Spleen (tissue), 11 donors: ENCODE measurements at regions not wholly inside any gene's neighbourhood (a gene's known extent, or its start where the extent isn't known, plus 50 kb on each side); places are given as distances from the start of the nearest gene placed in this dataset.
"Not testable (repeated sequence)": the region's sequence is repeated elsewhere in the genome, so short reads cannot be mapped to it uniquely, and the experiment has no call there.

ENCODE experiments used
- DNase-seq: peaks from one replicate; pipeline ENCODE4 v3.0.0-alpha.2; 2020
- H3K27ac ChIP-seq, 8 donors: fragments of 200-600 bp; sonication (generic) in 7 of 8; 1 replicate in 4 of 8; 2 replicates in 4 of 8; pipeline versions ENCODE4 v1.5.0 to v1.8.0; 2016 to 2021; ENCODE audit warnings: inconsistent platforms in 4 of 8, mild to moderate bottlenecking in 4 of 8, moderate library complexity in 1 of 8
- H3K27me3 ChIP-seq, 7 donors: fragments of 200-600 bp; sonication (generic) in 6 of 7; replicated peaks in 1 of 7; 1 replicate in 4 of 7; 2 replicates in 3 of 7; pipeline versions ENCODE4 v1.5.0 to v1.8.0; 2016 to 2021; ENCODE audit warnings: inconsistent platforms in 3 of 7, mild to moderate bottlenecking in 1 of 7
- H3K36me3 ChIP-seq, 6 donors: fragments of 200-600 bp; sonication (generic) in 5 of 6; 1 replicate in 4 of 6; 2 replicates in 2 of 6; pipeline versions ENCODE4 v1.5.0 to v1.8.0; 2016 to 2021; ENCODE audit warnings: inconsistent platforms in 2 of 6
- H3K4me1 ChIP-seq, 6 donors: fragments of 200-600 bp; sonication (generic) in 5 of 6; 1 replicate in 3 of 6; 2 replicates in 3 of 6; pipeline versions ENCODE4 v1.5.0 to v1.8.0; 2016 to 2021; ENCODE audit warnings: inconsistent platforms in 3 of 6
- H3K4me3 ChIP-seq, 8 donors: fragments of 200-600 bp; sonication (generic) in 7 of 8; 1 replicate in 4 of 8; 2 replicates in 4 of 8; pipeline versions ENCODE4 v1.5.0 to v1.8.0; 2016 to 2021; ENCODE audit warnings: inconsistent platforms in 4 of 8, mild to moderate bottlenecking in 4 of 8, moderate library complexity in 2 of 8
- H3K9me3 ChIP-seq, 8 donors: fragments of 200-600 bp; sonication (generic) in 7 of 8; 1 replicate in 4 of 8; 2 replicates in 4 of 8; pipeline versions ENCODE4 v1.5.0 to v1.8.0; 2016 to 2021; ENCODE audit warnings: inconsistent platforms in 4 of 8
- POLR2A ChIP-seq, 3 donors: fragments of 450-650 bp; IDR thresholded peaks; one replicate each; pipeline ENCODE4 v1.5.1; 2017; ENCODE audit warnings: antibody characterized with exemption in 3 of 3, mild to moderate bottlenecking in 1 of 3
- POLR2AphosphoS5 ChIP-seq, 3 donors: sonication (generic); formaldehyde crosslinking; IDR thresholded peaks; one replicate each; pipeline ENCODE4 v1.5.1; 2017; ENCODE audit warnings: antibody characterized with exemption in 3 of 3
- WGBS, 5 donors: extraction: QIAGEN DNeasy Blood & Tissue Kit in 3 of 5; methylation state at CpG; one replicate each; pipeline versions ENCODE4 v1.1.5 to v1.1.7; 2013 to 2018; 5-methylcytosine and 5-hydroxymethylcytosine counted together
- intact Hi-C: fragments of 100-400 bp; cut with DNase I; formaldehyde crosslinking; loops from one replicate; pipeline ENCODE4 v1.15.0; 2023; ENCODE audit warnings: low total_unique reads
- TF ChIP-seq, protein P1 (sequence below), 11 experiments: fragments of 200-600 bp in 7 of 11; fragments of 450-650 bp in 4 of 11; sonication (generic) in 4 of 11; IDR thresholded peaks in 8 of 11; conservative IDR thresholded peaks in 3 of 11; 1 replicate in 7 of 11; 2 replicates in 4 of 11; pipeline versions ENCODE4 v1.4.0 to v1.8.0; 2016 to 2021; ENCODE audit warnings: antibody characterized with exemption in 11 of 11, inconsistent platforms in 4 of 11, mild to moderate bottlenecking in 1 of 11
- donor health status: healthy with polysubstance abuse.
- donor health status: DM: no; HTN: no; CAD: no; lungs with moderate emphysema.
- donor health status: DM: no; HTN: no; CAD: no.
- donor health status: Bipolar disorder and iron deficiency.
- donor health status: healthy.
- donor health status: DM: no; HTN: no; CAD: no.
- donor health status: DM: yes; HTN: yes; CAD: no.

DNA sequence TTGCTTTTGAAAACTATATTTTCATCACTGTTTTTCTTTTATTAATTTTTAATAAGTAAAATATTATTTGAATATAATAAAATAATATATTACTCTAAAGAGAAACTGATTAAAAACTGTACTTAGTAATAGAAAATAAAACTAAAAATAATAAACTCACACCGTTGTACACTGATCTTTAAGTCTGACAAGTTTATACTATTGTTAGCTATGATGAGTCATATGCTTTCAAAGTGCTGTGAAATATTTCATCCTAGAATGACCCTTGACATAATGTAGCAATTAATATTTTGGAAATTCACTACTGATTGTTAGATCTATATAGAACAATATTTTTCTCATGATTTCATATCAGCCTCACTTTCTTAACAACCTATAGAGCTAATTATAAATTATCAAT is 1040.6 kb upstream of the SPRY2 start:
- WGBS, 5 donors = 61 to 76% (median 73%) methylated on average over 1 of the region's 1 CpG

DNA sequence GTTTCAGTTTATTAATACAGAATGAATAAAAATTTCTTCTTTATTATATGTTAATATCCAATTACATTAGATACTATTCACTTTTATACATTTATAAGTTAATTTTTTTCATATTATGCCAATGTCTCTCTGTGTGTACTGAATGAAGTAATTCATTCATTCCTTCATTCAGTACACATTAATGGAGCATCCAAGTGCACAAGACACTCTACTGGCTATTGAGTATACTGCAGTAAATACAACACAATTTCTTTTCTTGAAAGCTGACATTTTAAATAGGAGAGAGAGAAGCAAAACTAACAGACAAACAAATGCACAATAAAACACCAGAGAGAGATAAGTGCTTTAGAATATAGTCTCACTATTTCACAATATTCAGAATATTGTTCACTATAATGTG is 1038.3 kb upstream of the SPRY2 start:
- Histone ChIP-seq H3K9me3 (peaks cover 0 to 6% (median 2%) of the 10 kb centered on the region in 8 donors), H3K4me3 (no peak overlapping the region), H3K27me3 (no peaks in the 10 kb centered on the region), H3K36me3 (no peaks in the 10 kb centered on the region), H3K27ac (no peak overlapping the region), H3K4me1 (no peaks in the 10 kb centered on the region)
- TF ChIP-seq, protein P1, sequence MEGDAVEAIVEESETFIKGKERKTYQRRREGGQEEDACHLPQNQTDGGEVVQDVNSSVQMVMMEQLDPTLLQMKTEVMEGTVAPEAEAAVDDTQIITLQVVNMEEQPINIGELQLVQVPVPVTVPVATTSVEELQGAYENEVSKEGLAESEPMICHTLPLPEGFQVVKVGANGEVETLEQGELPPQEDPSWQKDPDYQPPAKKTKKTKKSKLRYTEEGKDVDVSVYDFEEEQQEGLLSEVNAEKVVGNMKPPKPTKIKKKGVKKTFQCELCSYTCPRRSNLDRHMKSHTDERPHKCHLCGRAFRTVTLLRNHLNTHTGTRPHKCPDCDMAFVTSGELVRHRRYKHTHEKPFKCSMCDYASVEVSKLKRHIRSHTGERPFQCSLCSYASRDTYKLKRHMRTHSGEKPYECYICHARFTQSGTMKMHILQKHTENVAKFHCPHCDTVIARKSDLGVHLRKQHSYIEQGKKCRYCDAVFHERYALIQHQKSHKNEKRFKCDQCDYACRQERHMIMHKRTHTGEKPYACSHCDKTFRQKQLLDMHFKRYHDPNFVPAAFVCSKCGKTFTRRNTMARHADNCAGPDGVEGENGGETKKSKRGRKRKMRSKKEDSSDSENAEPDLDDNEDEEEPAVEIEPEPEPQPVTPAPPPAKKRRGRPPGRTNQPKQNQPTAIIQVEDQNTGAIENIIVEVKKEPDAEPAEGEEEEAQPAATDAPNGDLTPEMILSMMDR (IDR thresholded peaks at IDR 0.05 in 8 of 11, conservative IDR thresholded peaks at IDR 0.05 in 3 of 11) = no peak
- TF ChIP-seq POLR2AphosphoS5 (IDR thresholded peaks at IDR 0.05) (no peak), POLR2A (IDR thresholded peaks at IDR 0.05) (no peak)
- intact Hi-C loops = no loop called here
- no peak for DNase-seq

More for the DNA sequence above, 1040.6 kb upstream of the SPRY2 start:
- Histone ChIP-seq H3K36me3 (no peaks in the 10 kb centered on the region), H3K27me3 (no peaks in the 10 kb centered on the region), H3K27ac (no peak overlapping the region), H3K4me3 (no peak overlapping the region), H3K9me3 (peaks cover 0 to 14% (median 2%) of the 10 kb centered on the region in 8 donors), H3K4me1 (no peaks in the 10 kb centered on the region)
- intact Hi-C loops = no loop called here
- DNase-seq = no peak
- TF ChIP-seq POLR2AphosphoS5 (IDR thresholded peaks at IDR 0.05) (no peak), POLR2A (IDR thresholded peaks at IDR 0.05) (no peak)
- TF ChIP-seq, protein P1 (IDR thresholded peaks at IDR 0.05 in 8 of 11, conservative IDR thresholded peaks at IDR 0.05 in 3 of 11) = no peak

DNA sequence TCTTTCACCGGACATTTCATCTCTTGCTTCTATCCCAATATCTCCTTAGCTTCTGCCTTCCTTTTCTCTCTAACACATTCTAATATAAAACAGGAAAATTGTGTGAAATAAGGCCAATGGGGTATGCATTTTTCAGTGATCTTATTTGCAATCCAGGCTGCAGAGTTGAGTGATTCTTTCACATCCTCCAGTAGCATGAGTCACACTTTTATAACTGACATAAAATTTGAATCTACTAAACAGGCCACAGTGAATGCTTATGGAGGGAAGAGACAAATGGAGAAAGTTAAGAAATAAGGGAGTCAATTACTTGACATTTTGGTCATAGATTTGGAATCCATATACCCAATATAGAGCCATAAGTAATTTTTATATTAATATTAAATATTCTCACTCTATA is 1037.0 kb upstream of the SPRY2 start:
- intact Hi-C loops = no loop called here
- WGBS, 5 donors = 88 to 100% (median 91%) methylated on average over 1 of the region's 1 CpG
- no peak overlapping the region for H3K4me3 ChIP-seq
- H3K9me3 ChIP-seq = peaks cover 0 to 3% (median 0%) of the 10 kb centered on the region in 8 donors
- H3K36me3 ChIP-seq = no peaks in the 10 kb centered on the region
- H3K27ac ChIP-seq = no peak overlapping the region
- H3K27me3 ChIP-seq = no peaks in the 10 kb centered on the region
- TF ChIP-seq, protein P1 (IDR thresholded peaks at IDR 0.05 in 8 of 11, conservative IDR thresholded peaks at IDR 0.05 in 3 of 11) = no peak
- TF ChIP-seq POLR2AphosphoS5 (IDR thresholded peaks at IDR 0.05) (no peak), POLR2A (IDR thresholded peaks at IDR 0.05) (no peak)
- no peak for DNase-seq
- no peaks in the 10 kb centered on the region for H3K4me1 ChIP-seq

DNA sequence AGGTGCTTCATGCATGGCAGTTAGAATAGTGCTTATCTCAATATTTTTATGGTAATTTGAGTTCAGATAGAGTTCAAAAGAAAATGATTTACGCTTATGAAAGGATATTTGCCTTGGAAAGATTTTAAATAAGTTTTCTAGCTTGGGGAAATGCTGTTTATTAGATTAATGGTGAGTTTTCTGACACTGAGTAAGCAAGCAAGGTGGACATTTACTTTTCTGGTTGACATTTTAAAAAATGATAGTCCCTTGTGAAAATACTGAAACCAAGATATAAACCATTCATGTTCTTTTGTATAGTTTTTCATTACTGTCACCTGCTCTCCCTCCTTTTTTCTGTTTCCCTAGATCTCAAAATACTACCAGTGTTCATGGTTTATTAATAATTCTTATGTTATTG is 1034.8 kb upstream of the SPRY2 start:
- intact Hi-C loops = no loop called here
- Histone ChIP-seq H3K27me3 (no peaks in the 10 kb centered on the region), H3K36me3 (no peaks in the 10 kb centered on the region), H3K4me1 (no peaks in the 10 kb centered on the region), H3K4me3 (no peak overlapping the region), H3K9me3 (peaks cover 0 to 3% (median 0%) of the 10 kb centered on the region in 8 donors), H3K27ac (no peak overlapping the region)
- WGBS, 5 donors = 54 to 79% (median 69%) methylated on average over 1 of the region's 1 CpG
- no peak for DNase-seq
- TF ChIP-seq, protein P1 (IDR thresholded peaks at IDR 0.05 in 8 of 11, conservative IDR thresholded peaks at IDR 0.05 in 3 of 11) = no peak
- TF ChIP-seq POLR2A (IDR thresholded peaks at IDR 0.05) (no peak), POLR2AphosphoS5 (IDR thresholded peaks at IDR 0.05) (no peak)

DNA sequence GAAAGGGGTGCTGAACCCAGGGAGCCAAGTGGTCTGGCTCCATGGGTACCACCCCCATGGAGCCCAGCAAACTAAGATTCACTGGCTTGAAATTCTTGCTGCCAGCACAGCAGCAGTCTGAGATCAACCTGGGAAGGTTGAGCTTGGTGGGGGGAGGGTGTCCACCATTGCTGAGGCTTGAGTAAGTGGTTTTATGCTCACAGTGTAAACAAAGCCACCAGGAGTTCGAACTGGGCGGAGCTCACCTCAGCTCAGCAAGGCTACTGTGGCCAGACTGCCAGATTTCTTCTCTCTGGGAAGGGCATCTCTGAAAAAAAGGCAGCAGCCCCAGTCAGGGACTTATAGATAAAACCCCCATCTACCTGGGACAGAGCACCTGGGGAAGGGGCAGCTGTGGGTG is 1021.8 kb upstream of the SPRY2 start:
- H3K27me3 ChIP-seq, H3K4me1 ChIP-seq, H3K27ac ChIP-seq, H3K36me3 ChIP-seq, H3K4me3 ChIP-seq, intact Hi-C loops, DNase-seq: not testable (repeated sequence)
- H3K9me3 ChIP-seq = peaks cover 0 to 39% (median 15%) of the 10 kb centered on the region in 8 donors
- 69 to 77% (median 74%) methylated on average over 2 of the region's 2 CpGs for WGBS, 5 donors
